Ovary (tissue), 3 donors: ENCODE measurements at regions not wholly inside any gene's neighbourhood (a gene's known extent, or its start where the extent isn't known, plus 50 kb on each side); places are given as distances from the start of the nearest gene placed in this dataset.

Experiments
- EP300 ChIP-seq: sonication (generic); formaldehyde crosslinking; IDR thresholded peaks from one replicate; pipeline ENCODE4 v1.6.1; 2017; ENCODE audit warnings: antibody characterized with exemption
- TF ChIP-seq, protein P1 (sequence below), 3 donors: fragments of 450-650 bp in 2 of 3; fragments of 200-600 bp in 1 of 3; IDR thresholded peaks; one replicate each; pipeline versions ENCODE4 v1.5.1 to v1.8.0; 2016 to 2022; ENCODE audit warnings: antibody characterized with exemption in 3 of 3, mild to moderate bottlenecking in 1 of 3
- donor health status: DM: no; HTN: no; CAD: no.

DNA sequence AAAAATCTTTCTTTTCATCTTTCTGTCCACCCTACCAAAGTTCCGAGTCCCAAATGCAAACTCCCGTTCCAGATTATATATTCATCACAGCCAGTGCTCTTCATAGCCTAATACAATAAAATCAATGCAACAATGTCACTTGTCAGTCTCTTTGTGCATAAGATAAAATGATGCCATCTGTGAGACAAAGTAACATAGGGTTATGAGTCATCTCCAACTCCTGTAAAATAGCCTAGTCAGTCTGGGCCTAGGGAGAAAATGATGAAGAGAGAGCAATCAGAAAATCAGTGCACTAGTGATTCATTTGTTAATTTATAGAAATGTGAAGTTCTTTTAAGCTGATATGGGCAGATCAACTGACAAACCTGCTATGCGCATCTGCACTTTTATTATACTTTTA lies 689.1 kb upstream of the DIAPH2 start:
- TF ChIP-seq, protein P1, sequence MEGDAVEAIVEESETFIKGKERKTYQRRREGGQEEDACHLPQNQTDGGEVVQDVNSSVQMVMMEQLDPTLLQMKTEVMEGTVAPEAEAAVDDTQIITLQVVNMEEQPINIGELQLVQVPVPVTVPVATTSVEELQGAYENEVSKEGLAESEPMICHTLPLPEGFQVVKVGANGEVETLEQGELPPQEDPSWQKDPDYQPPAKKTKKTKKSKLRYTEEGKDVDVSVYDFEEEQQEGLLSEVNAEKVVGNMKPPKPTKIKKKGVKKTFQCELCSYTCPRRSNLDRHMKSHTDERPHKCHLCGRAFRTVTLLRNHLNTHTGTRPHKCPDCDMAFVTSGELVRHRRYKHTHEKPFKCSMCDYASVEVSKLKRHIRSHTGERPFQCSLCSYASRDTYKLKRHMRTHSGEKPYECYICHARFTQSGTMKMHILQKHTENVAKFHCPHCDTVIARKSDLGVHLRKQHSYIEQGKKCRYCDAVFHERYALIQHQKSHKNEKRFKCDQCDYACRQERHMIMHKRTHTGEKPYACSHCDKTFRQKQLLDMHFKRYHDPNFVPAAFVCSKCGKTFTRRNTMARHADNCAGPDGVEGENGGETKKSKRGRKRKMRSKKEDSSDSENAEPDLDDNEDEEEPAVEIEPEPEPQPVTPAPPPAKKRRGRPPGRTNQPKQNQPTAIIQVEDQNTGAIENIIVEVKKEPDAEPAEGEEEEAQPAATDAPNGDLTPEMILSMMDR (IDR thresholded peaks at IDR 0.05): no peak
- TF ChIP-seq EP300: no peak
